ENCODE measurements at regions not wholly inside any gene's neighbourhood (a gene's known extent, or its start where the extent isn't known, plus 50 kb on each side); places are given as distances from the start of the nearest gene placed in this dataset.

DNA sequence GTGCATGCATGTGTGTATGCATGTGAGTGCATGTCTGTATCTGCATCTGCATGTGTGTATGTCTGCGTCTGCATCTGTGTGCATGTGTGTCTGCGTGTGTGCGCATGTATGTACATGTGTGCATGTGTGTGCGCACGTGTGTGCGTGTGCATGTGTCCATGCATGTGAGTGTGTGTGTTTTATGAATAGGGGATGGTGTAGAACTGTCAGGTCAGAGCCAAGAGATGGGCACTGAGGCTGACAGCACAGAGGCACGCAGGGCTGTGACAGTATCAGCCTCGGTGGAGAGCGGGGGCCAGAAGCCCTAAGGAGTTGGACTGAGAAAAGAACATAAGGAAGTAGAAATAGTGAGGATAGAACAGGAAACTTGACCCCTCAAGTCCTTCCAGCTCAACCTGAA is 494.0 kb upstream of the MYT1L start:
- TF ChIP-seq, protein P1, sequence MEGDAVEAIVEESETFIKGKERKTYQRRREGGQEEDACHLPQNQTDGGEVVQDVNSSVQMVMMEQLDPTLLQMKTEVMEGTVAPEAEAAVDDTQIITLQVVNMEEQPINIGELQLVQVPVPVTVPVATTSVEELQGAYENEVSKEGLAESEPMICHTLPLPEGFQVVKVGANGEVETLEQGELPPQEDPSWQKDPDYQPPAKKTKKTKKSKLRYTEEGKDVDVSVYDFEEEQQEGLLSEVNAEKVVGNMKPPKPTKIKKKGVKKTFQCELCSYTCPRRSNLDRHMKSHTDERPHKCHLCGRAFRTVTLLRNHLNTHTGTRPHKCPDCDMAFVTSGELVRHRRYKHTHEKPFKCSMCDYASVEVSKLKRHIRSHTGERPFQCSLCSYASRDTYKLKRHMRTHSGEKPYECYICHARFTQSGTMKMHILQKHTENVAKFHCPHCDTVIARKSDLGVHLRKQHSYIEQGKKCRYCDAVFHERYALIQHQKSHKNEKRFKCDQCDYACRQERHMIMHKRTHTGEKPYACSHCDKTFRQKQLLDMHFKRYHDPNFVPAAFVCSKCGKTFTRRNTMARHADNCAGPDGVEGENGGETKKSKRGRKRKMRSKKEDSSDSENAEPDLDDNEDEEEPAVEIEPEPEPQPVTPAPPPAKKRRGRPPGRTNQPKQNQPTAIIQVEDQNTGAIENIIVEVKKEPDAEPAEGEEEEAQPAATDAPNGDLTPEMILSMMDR (IDR thresholded peaks at IDR 0.05; ENCODE audit: low read length), result no peak
- no peak for TF ChIP-seq EZH2 (optimal IDR thresholded peaks at IDR 0.05; ENCODE audit: low read depth, low read length)
- no peak for TF ChIP-seq EZH2phosphoT487 (IDR thresholded peaks at IDR 0.05; ENCODE audit: low read length)

Data from MM.1S (cell line).